H1 (cell line): ENCODE measurements at regions not wholly inside any gene's neighbourhood (a gene's known extent, or its start where the extent isn't known, plus 50 kb on each side); places are given as distances from the start of the nearest gene placed in this dataset.

Experiments
- BACH1 ChIP-seq: IDR thresholded peaks from 2 replicates; pipeline ENCODE4 v1.6.1; 2012; ENCODE audit warnings: low read length, improper control_type of control experiment
- JUN ChIP-seq: IDR thresholded peaks from 2 replicates; pipeline ENCODE4 v1.6.1; 2011; ENCODE audit warnings: low read depth, mild to moderate bottlenecking, improper control_type of control experiment, low read length
- SIN3A ChIP-seq, 2 experiments: IDR thresholded peaks in 1 of 2; conservative IDR thresholded peaks in 1 of 2; 2 replicates each; pipeline ENCODE4 v1.6.1; 2011 to 2012; ENCODE audit warnings: low read length in 2 of 2, improper control_type of control experiment in 1 of 2, low read depth in 1 of 2, mild to moderate bottlenecking in 1 of 2
- SRF ChIP-seq: IDR thresholded peaks from 2 replicates; pipeline ENCODE4 v1.6.1; 2011; ENCODE audit warnings: mild to moderate bottlenecking, low read depth, low read length, moderate library complexity
- TCF12 ChIP-seq: IDR thresholded peaks from 2 replicates; pipeline ENCODE4 v1.6.1; 2011; ENCODE audit warnings: low read depth, mild to moderate bottlenecking, low read length
- TEAD4 ChIP-seq: IDR thresholded peaks from 2 replicates; pipeline ENCODE4 v1.6.1; 2012; ENCODE audit warnings: low read depth, low read length, inconsistent platforms, mixed read lengths
- TF ChIP-seq, protein P1 (sequence below): IDR thresholded peaks from 2 replicates; pipeline ENCODE4 v1.6.1; 2011; ENCODE audit warnings: low read depth, mild to moderate bottlenecking, low read length; ENCODE audit not compliant: insufficient read depth
- TF ChIP-seq, protein P2 (sequence below), 3 experiments: IDR thresholded peaks; 1 replicate in 2 of 3; 2 replicates in 1 of 3; pipeline versions ENCODE4 v1.5.1 to v1.6.1; 2011; ENCODE audit warnings: low read length in 3 of 3, mild to moderate bottlenecking in 3 of 3, inconsistent platforms in 2 of 3, low read depth in 1 of 3, moderate library complexity in 1 of 3; ENCODE audit not compliant: insufficient read depth in 1 of 3; ENCODE audit errors: control extremely low read depth in 1 of 3

DNA sequence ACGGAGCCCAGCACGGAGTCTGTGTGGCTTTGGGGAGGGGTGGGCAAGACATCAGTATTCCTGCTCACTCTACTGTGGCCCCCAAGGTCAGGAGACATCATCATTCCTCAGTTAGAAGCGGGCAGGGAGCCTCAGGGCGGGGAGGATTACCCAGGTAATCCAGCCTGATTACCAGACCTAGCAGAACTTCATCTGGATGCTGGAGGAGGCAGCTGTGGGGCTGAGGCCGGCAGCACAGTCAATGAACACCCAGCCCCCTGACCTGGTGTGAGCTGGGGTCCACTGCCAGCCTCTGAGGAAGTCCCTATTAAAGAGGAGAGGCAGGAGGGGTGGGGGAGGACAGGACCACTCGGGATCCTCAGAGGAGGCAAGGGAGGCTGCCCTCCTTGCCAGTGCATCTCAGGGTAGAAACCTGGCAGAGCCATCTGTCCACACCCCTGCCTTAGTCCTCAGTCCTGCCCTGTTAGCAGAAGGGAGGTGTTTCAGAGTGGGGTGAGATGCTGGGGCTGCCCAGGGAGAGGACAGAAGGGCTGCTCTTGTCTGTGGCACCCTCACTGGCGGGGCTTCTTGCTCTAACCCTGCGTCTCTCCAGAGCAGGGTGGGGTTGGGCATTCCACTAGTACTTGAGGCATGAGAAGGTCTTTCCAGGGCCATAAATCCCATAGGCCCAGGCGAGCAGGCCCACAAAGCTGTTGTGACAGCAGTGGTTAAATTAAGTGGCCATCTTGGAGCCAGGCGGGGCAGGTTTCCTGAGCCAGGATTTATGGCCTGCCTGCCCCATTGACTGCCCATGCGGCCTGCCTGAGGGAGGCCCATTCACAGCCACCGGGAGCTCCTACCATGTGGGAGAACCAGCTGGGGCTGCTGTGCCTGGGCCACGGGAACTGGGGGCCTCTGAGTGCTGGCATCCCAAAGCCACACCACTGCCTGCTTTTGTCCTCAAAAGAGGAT lies 82.1 kb downstream of the LINGO1 start (continued):
- TF ChIP-seq JUN (no peak), TCF12 (no peak), TEAD4 (no peak), SIN3A (conservative IDR thresholded peaks at IDR 0.05 in 1 of 2, IDR thresholded peaks at IDR 0.05 in 1 of 2; ENCODE audit: low read depth in 1 of 2, low read length in 2 of 2) (no peak), SRF (no peak), BACH1 (no peak)
- TF ChIP-seq, protein P1, sequence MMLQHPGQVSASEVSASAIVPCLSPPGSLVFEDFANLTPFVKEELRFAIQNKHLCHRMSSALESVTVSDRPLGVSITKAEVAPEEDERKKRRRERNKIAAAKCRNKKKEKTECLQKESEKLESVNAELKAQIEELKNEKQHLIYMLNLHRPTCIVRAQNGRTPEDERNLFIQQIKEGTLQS, result no peak
- TF ChIP-seq, protein P2, sequence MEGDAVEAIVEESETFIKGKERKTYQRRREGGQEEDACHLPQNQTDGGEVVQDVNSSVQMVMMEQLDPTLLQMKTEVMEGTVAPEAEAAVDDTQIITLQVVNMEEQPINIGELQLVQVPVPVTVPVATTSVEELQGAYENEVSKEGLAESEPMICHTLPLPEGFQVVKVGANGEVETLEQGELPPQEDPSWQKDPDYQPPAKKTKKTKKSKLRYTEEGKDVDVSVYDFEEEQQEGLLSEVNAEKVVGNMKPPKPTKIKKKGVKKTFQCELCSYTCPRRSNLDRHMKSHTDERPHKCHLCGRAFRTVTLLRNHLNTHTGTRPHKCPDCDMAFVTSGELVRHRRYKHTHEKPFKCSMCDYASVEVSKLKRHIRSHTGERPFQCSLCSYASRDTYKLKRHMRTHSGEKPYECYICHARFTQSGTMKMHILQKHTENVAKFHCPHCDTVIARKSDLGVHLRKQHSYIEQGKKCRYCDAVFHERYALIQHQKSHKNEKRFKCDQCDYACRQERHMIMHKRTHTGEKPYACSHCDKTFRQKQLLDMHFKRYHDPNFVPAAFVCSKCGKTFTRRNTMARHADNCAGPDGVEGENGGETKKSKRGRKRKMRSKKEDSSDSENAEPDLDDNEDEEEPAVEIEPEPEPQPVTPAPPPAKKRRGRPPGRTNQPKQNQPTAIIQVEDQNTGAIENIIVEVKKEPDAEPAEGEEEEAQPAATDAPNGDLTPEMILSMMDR (IDR thresholded peaks at IDR 0.05; ENCODE audit: control extremely low read depth in 1 of 3, insufficient read depth in 1 of 3, low read depth in 1 of 3, low read length in 3 of 3), result no peak
